Tibial artery (tissue), 4 donors: ENCODE measurements at regions not wholly inside any gene's neighbourhood (a gene's known extent, or its start where the extent isn't known, plus 50 kb on each side); places are given as distances from the start of the nearest gene placed in this dataset.
"Not testable (repeated sequence)": the region's sequence is repeated elsewhere in the genome, so short reads cannot be mapped to it uniquely, and the experiment has no call there.

Experiments used
- DNase-seq, 2 donors: peaks; one replicate each; pipeline ENCODE4 v3.0.0-alpha.2; 2019
- H3K27ac ChIP-seq, 2 donors: fragments of 200-600 bp; sonication (generic) in 1 of 2; 1 replicate in 1 of 2; 2 replicates in 1 of 2; pipeline ENCODE4 v1.5.1; 2018 to 2019; ENCODE audit warnings: mild to moderate bottlenecking in 1 of 2
- H3K27me3 ChIP-seq, 2 donors: fragments of 200-600 bp; sonication (generic) in 1 of 2; one replicate each; pipeline versions ENCODE4 v1.5.1 to v1.6.0; 2016 to 2019
- H3K36me3 ChIP-seq, 3 donors: fragments of 200-600 bp; sonication (generic) in 2 of 3; one replicate each; pipeline ENCODE4 v1.5.1; 2016 to 2019; ENCODE audit warnings: mild to moderate bottlenecking in 2 of 3
- H3K4me1 ChIP-seq, 4 donors: fragments of 200-600 bp; sonication (generic) in 2 of 4; 1 replicate in 3 of 4; 2 replicates in 1 of 4; pipeline ENCODE4 v1.5.1; 2016 to 2019
- H3K4me3 ChIP-seq, 2 donors: fragments of 200-600 bp; sonication (generic) in 1 of 2; 1 replicate in 1 of 2; 2 replicates in 1 of 2; pipeline ENCODE4 v1.5.1; 2018 to 2019; ENCODE audit warnings: mild to moderate bottlenecking in 2 of 2
- H3K9me3 ChIP-seq, 3 donors: fragments of 200-600 bp; sonication (generic) in 1 of 3; one replicate each; pipeline ENCODE4 v1.5.1; 2016 to 2019
- CTCF ChIP-seq, 2 experiments: fragments of 200-600 bp in 1 of 2; fragments of 450-650 bp in 1 of 2; IDR thresholded peaks; one replicate each; pipeline ENCODE4 v1.5.1; 2017 to 2019; ENCODE audit warnings: antibody characterized with exemption in 2 of 2, mild to moderate bottlenecking in 1 of 2, moderate library complexity in 1 of 2
- intact Hi-C: fragments of 100-400 bp; cut with DNase I; formaldehyde crosslinking; loops from one replicate; pipeline ENCODE4 v1.15.0; 2023; ENCODE audit warnings: low total_unique reads

GRCh38 chr15:79561982-79562381 lies 129.8 kb downstream of the MINAR1 start:
- Histone ChIP-seq H3K36me3 (no peaks in the 10 kb centered on the region), H3K9me3 (no peaks in the 10 kb centered on the region), H3K4me3 (no peak overlapping the region), H3K27me3 (no peaks in the 10 kb centered on the region), H3K27ac (no peak overlapping the region), H3K4me1 (no peaks in the 10 kb centered on the region)
- intact Hi-C loops = no loop called here
- TF ChIP-seq CTCF (IDR thresholded peaks at IDR 0.05) = no peak
- no peak for DNase-seq

DNA sequence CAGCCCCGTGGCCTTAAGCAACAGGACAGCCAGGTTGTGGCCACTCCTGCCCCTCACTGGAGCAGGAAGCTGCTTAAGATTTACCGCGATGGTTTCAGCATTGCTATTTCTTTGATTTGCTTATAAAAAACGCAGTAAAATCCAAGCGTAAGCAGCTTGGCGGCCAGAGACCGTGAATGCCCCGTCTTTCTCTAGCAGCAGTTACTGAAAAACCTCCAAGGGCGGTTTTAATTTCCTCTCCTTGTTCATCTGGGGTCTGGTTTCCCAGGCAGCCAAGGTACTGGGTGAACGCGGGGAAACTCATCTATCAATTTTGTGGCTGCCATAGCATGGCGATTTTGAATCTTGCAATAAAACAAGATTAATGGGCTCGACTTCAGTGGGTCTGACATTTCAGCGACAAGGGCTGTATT lies 130.3 kb downstream of the MINAR1 start:
- Histone ChIP-seq H3K4me3 (no peak overlapping the region), H3K27ac (no peak overlapping the region)

DNA sequence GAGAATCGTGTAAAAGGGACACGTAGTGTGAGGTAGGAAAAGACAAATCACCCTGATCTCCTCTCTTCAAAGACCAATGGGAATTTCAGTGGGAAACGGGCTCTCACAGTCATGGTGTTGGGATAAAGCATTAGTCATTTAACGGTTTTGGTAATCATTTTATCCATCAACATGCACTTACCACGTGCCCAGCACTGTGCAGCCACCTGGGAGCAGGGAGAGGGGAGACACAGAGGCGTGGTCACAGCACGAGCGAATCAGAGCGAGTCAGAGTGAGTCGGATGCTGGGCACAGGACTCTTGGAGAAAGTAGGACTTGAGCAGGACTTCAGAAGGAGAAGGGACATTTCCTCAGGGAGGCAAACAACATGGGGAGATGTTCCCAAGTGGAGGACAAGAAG lies 130.8 kb downstream of the MINAR1 start:
- Histone ChIP-seq H3K9me3 (no peaks in the 10 kb centered on the region), H3K27ac (no peak overlapping the region), H3K4me1 (no peaks in the 10 kb centered on the region), H3K36me3 (no peaks in the 10 kb centered on the region), H3K27me3 (no peaks in the 10 kb centered on the region), H3K4me3 (no peak overlapping the region)
- intact Hi-C loops = no loop called here
- no peak for TF ChIP-seq CTCF (IDR thresholded peaks at IDR 0.05)
- no peak for DNase-seq

More for the DNA sequence above, 130.3 kb downstream of the MINAR1 start:
- H3K4me1 ChIP-seq = no peaks in the 10 kb centered on the region
- no peak for DNase-seq
- TF ChIP-seq CTCF (IDR thresholded peaks at IDR 0.05) = no peak
- no peaks in the 10 kb centered on the region for H3K27me3 ChIP-seq
- no peaks in the 10 kb centered on the region for H3K36me3 ChIP-seq
- intact Hi-C loops = no loop called here
- H3K9me3 ChIP-seq = no peaks in the 10 kb centered on the region

GRCh38 chr15:79570004-79570403 lies 137.9 kb downstream of the MINAR1 start:
- H3K4me3 ChIP-seq = no peak overlapping the region
- H3K36me3 ChIP-seq = no peaks in the 10 kb centered on the region
- peaks cover 0 to 3% of the 10 kb centered on the region in 2 donors for H3K27me3 ChIP-seq
- H3K4me1 ChIP-seq = no peaks in the 10 kb centered on the region
- peaks cover 0 to 6% (median 0%) of the 10 kb centered on the region in 3 donors for H3K9me3 ChIP-seq
- no peak for DNase-seq
- no peak overlapping the region for H3K27ac ChIP-seq
- no peak for TF ChIP-seq CTCF (IDR thresholded peaks at IDR 0.05)
- intact Hi-C loops = no loop called here

DNA sequence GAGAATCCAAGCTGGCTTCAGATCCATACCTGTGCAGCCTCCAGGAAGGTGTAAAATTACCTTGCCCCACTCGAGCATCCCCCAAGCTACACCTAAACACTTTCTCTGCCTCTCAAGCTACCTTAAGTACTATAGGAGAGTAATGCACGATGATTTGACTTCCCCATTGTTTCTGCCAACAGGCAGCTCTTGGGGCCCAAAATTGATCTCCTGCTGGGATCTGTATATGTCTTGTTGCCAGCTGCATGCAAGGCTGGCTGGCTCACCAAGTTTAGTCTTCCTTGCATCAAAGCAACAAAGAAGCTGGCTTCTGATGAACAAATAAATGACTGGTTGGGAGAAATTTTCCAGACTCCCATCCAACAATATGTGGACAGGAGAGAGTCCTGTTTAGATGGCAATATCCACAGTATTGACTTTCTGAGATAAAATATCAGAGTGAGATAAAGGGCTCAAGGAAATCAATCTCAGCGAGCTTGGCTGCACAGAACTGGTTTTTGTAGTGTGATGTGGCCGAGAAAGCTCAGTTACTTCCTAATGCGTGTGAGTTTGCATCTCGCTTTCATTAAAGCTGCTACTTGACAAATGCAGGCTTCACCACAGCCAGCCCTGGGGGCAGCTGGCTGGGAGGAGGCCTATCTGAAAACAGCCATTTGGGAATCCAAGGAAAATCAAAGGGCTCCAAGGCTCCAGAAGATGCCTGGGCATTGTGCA lies 140.7 kb downstream of the MINAR1 start:
- no peak overlapping the region for H3K27ac ChIP-seq
- no peak for DNase-seq
- H3K9me3 ChIP-seq = peaks cover 0 to 6% (median 0%) of the 10 kb centered on the region in 3 donors
- no peaks in the 10 kb centered on the region for H3K4me1 ChIP-seq
- intact Hi-C loops = no loop called here
- H3K36me3 ChIP-seq = no peaks in the 10 kb centered on the region
- no peak overlapping the region for H3K4me3 ChIP-seq
- TF ChIP-seq CTCF (IDR thresholded peaks at IDR 0.05) = no peak
- H3K27me3 ChIP-seq = peaks cover 0 to 3% of the 10 kb centered on the region in 2 donors

GRCh38 chr15:79574431-79575273 lies 142.5 kb downstream of the MINAR1 start:
- H3K4me1 ChIP-seq, H3K9me3 ChIP-seq, DNase-seq, H3K4me3 ChIP-seq, intact Hi-C loops, H3K27me3 ChIP-seq, H3K36me3 ChIP-seq, H3K27ac ChIP-seq: not testable (repeated sequence)
